NOMO-1 (cell line): ENCODE measurements at regions not wholly inside any gene's neighbourhood (a gene's known extent, or its start where the extent isn't known, plus 50 kb on each side); places are given as distances from the start of the nearest gene placed in this dataset.

ENCODE experiments used
- DNase-seq, 2 experiments: peaks; one replicate each; lab custom pipeline; 2025; ENCODE audit not compliant: unreplicated experiment in 2 of 2; lab: John Stamatoyannopoulos, UW

GRCh38 chr10:130481076-130481930 is 345.1 kb downstream of the GLRX3 start:
- DNase-seq: no peak

GRCh38 chr10:130481936-130482335 is 345.7 kb downstream of the GLRX3 start:
- no peak for DNase-seq

- DNase-seq: no peak
Observed at GRCh38 chr10:130483691-130484467, 347.7 kb downstream of the GLRX3 start.

- no peak for DNase-seq
Observed at GRCh38 chr10:130484468-130485180, 348.4 kb downstream of the GLRX3 start.

DNA sequence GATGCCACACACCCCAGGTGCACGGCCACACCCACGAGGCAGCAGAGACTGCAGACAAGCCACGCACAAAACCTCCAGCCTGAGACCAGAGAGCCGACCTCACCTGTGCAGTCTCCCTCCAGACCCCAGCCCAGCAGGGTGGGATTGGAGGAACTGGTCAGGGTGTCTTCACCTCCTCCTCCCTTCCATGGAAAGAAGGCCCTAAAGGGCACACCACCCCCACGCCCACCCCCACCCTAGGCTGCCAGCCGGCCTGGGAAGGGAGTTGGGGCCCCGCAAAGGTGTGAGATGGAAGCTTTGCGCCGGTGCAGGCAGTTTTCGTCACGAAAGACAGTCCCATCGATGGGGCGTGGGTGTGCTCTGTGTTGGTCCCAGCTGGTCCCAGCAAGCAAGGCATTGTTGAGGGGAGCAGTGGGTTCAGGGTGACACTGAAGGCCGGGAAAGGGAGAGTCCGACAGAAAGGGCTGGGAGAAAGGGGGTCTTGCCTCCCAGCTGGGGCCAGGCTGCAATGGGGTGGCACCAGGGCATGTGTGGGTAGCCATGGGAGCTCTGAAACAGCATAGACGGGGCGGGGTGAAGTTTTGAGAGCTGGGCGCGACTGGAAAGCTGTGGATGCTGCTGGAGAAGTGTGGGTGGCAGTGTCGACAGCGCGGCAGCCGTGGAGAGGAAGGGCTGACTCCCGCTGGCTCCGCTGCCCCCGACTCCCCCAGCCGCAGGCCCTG is 349.2 kb downstream of the GLRX3 start:
- no peak for DNase-seq

DNA sequence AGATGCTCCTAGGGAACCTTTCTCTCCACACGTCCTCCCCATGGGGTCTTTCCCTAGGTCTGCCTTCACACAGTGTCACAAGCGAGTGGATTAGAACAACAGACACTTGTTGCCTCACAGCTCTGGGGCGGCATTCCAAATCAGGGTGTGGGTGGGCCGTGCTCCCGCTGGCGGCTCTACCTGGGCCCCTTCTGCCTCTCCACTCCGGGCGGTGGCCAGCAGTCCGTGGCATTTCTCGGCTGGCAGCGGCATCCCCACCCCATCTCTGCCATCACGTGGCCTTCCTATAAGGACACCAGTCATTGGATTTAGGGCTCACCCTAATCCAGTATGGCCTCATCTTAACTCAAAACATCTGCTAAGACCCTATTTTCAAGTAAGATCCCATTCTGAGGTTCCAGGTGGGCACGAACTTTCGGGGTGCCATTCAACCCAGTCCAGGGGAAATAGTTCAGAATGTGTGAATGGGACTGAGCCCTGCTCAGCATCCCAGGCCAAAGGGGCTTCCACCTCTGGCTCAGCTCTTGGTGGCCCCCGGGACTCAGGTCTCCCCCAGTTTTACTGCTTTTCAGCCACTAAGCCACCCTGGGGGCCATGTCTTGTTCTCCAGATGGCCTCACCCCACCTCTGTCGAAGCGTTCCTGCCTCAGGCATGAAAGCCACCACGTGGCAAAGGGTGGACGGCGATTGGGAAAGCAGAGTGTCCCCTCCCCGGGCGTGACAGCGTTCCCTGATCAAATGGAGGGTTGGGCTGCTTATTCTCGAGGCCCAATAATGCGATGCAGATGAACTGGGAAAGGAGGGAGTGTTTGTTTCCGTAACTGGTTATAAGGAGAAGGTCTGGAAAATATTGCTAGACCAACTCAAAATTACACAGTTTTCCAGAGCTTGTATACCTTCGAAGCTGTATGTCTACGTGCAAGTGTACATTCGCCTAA is 350.0 kb downstream of the GLRX3 start:
- no peak for DNase-seq

DNA sequence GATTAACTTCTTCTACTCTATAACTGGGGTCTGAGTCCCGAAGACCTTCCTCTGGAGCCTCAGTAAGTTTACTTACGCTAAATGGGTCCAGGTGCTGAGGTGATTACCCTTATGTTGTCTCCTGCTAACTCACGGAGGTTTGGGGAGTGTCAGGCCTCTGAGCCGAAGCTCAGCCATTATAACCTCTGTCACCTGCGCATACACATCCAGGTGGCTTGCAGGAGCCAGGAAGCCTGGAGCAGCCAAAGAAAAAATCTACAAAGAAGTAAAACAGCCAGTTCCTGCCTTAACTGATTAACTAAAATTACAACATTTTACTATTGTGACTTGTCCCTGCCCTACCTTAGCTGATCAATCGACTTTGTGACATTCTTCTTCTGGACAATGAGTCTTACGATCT is 350.7 kb downstream of the GLRX3 start:
- no peak for DNase-seq

DNA sequence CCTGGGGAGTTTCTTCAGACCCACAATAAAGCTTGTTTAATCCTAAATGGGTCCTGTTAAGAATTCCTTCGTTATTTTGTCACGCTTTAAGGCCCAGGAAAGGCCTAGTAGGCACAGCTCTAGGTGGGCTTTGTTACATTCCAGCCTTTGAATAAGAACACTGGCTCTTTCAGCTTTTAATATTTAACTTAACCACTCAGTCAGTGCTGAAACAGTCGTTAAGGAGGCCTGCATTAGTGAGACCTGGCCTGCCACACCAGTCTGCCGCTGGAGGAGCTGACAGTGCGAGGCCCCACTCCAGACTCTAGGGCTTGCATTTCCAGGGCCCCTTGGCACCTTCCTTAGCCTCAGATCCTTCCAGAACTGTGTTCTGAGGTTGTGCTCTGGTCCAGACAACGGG is 351.4 kb downstream of the GLRX3 start:
- DNase-seq: no peak

DNA sequence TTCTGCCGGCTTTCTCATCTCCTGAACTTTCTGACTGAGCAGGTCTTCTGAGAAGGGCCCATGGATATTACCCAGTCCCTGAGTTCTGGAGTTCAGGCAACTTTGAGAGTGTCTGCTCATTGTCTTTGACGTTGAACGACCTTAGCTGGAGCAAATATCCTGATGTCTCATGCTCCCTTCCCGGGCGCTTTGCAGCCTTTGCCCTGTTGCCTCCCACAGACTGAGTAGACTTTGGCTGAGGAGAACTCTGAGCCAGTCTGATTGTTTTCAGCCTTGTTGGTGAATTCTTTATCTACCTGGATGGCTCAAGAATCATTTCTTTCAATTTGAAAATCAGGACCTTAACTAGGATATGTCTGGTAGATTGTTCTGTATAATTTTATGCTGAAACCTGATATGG is 353.7 kb downstream of the GLRX3 start:
- DNase-seq: no peak

- no peak for DNase-seq
Observed at GRCh38 chr10:130491011-130491692, 355.0 kb downstream of the GLRX3 start.

- no peak for DNase-seq
Observed at GRCh38 chr10:130491693-130492050, 355.5 kb downstream of the GLRX3 start.

DNA sequence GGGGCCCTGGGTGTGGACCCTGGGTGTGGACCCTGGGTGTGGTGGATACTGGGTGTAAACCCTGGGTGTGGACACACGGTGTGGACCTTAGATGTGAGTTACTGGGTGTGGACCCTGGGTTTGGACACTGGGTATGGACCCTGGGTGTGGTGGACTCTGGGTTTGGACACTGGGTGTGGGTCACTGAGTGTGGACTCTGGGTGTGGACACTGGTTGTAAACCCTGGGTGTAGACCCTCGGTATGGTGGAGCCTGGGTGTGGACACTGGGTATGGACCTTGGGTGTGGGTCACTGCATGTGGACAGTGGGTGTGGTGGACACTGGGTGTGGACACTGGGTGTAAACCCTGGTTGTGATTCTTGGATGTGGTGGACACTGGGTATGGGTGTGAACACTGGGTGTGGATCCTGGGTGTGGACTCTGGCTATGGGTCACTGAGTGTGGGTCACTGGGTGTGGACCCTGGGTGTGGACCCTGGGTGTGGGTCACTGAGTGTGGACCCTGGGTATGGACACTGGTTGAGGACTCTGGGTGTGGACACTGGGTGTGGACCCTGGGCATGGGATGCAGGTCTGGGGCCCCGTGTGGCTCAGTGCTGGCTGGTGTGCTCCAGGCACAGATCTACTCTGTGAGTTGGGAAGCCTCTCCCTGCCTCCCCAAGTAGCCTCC is 356.2 kb downstream of the GLRX3 start:
- no peak for DNase-seq

DNA sequence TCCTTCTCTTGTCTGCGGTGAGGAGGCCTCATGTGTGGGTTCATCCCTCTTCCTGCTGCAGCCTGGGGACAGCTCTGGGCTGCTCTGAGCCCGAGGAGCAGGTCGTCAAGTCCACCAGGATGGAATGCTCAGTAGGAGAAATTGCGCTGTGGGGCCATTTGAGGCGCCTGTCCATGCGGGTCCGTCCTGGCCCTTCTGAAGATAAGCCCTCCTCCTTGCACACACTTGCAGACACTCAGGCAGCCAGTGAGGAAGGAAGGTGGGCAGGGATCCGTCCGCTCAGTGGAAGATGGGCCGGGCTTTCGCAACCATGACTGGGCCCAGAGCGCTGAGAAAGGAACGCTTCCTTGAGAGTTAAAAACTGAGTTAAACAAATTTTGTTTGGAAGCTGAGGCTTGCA is 356.8 kb downstream of the GLRX3 start:
- DNase-seq: no peak

DNA sequence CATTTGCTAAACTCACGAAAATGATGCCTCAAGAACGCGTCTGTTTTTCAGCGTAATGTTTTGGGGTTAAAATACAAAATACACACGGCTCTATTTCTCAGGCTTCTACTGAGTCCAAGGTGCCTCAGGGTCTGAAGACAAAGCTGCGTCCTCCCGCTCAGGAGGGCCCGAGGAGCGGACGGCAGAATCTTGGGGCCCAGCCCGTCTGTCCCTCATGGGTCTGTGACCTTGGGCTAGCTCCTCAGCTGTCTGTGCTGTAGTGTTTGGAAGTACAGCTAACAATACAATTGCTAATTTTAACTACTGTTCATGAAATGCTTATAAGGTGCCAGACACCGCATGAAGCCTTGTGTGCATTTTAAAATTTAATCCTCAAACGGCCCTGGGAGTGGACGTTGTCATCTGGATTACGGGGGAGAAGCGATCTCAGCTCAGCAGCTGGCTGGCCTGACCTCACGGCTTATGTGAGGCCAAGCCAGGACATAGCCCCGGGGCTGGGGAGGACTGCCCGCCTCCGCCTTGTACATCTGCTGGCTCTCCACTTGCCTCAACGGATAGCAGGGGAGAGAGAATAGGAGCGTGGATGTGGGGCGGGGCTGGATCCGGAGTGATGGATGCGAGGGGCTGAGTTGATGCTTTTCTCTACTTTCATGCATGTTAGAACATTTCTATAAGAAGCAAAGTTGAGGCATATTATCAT is 357.4 kb downstream of the GLRX3 start:
- no peak for DNase-seq

GRCh38 chr10:130495116-130495862 is 359.1 kb downstream of the GLRX3 start:
- no peak for DNase-seq

DNA sequence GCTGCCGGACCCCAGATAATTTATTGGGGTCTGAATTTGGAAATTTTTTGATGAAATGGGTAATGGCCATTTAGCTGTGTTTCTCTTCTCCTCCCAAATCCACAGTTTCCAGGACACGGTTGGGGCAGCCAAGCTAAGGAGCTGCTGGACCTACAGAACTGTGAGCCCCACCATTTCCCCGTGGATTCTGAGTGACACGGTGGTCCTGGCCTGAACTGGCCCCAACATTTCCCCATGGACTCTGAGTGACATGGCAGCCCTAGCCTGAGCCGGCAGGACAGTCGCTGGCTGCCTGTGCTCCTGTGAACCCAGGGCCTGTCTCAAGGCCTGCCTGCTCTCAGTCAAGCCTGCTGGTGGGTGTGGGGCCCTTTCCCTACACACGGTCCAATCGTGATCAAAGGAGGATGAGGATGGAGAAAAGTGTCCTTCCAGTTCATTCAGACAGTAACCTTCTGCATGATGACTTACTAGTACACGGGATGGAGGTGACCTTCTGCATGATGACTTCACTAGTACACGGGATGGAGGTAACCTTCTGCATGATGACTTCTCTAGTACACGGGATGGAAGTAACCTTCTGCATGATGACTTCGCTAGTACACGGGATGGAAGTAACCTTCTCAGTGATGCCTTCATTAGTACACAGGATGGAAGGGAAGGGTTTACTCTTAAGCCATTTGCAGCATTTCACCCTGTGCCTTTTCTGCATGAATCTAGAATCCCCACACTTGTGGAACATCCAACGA is 359.9 kb downstream of the GLRX3 start:
- no peak for DNase-seq
